Kidney epithelial cell (primary cell): ENCODE measurements at regions not wholly inside any gene's neighbourhood (a gene's known extent, or its start where the extent isn't known, plus 50 kb on each side); places are given as distances from the start of the nearest gene placed in this dataset.
"Not testable (repeated sequence)": the region's sequence is repeated elsewhere in the genome, so short reads cannot be mapped to it uniquely, and the experiment has no call there.

ENCODE experiments used
- DNase-seq: peaks from one replicate; pipeline ENCODE4 v3.0.0-alpha.2; 2010; ENCODE audit warnings: low read depth
- H3K27me3 ChIP-seq: 2 replicates; pipeline ENCODE4 v1.6.0; 2011; ENCODE audit warnings: low read length; ENCODE audit not compliant: control insufficient read depth, insufficient read depth
- H3K36me3 ChIP-seq: 2 replicates; pipeline ENCODE4 v1.5.1; 2011; ENCODE audit warnings: low read length; ENCODE audit not compliant: control insufficient read depth, insufficient read depth
- H3K4me3 ChIP-seq: 2 replicates; pipeline ENCODE4 v1.5.1; 2011; ENCODE audit warnings: low read depth, mild to moderate bottlenecking, control low read depth, low read length
- CTCF ChIP-seq: IDR thresholded peaks from 2 replicates; pipeline ENCODE4 v1.5.1; 2011; ENCODE audit warnings: mild to moderate bottlenecking, moderate library complexity, low read length, control low read depth, inconsistent platforms; ENCODE audit not compliant: insufficient read depth, poor library complexity, severe bottlenecking

DNA sequence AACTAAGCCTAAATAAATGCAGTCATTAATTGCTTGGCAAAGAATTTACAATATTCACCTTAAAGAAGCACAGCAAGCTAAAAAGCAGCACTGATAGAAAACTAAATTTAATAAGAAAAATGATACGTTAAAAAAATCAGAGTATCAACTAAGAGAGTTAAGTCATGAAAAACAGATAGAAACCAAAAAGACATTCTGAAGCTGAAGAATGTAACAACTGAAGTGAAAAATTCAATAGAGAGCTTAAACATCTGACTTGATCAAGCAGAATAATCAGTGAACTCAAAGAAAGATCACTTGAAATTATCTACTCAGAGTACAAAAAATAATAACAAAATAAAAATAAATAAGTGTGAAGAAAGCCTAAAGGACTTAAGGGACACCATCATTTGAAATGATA is 588.0 kb upstream of the HS3ST1 start:
- no peak for TF ChIP-seq CTCF
- no peak for DNase-seq

GRCh38 chr4:12005471-12005870 is 576.8 kb upstream of the HS3ST1 start:
- Histone ChIP-seq H3K27me3 (no peaks in the 10 kb centered on the region), H3K4me3 (no peak overlapping the region), H3K36me3 (no peaks in the 10 kb centered on the region)
- no peak for TF ChIP-seq CTCF
- DNase-seq, result no peak

More for the DNA sequence above, 588.0 kb upstream of the HS3ST1 start:
- Histone ChIP-seq H3K27me3 (no peaks in the 10 kb centered on the region), H3K4me3 (no peak overlapping the region), H3K36me3 (no peaks in the 10 kb centered on the region)

GRCh38 chr4:11996581-11996980 is 567.9 kb upstream of the HS3ST1 start:
- not testable (repeated sequence) for H3K27me3 ChIP-seq, H3K36me3 ChIP-seq, DNase-seq, H3K4me3 ChIP-seq

DNA sequence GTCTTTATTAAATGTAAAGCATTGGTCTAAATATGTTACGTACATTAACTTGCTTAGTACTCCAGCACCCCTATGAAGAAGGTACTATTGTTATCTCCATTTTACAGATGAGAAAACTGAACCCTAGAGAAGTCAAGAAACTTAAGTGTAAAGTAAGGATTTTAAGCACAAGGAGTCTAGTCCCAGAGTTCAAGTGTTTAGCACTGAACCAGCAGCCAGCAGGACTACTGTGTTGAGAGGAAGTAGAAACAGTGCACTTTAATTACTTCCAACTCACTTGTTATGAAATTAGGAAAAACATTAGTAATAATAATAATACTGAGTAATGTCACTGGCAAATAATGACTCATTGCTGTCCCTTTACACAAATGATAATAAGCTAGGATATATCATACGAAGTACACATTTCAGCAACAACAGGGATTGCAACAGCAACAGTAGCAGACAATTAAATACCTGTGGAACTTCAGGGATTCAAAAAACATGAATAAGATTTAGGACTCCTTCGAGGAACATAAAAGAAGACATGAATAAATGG is 548.1 kb upstream of the HS3ST1 start:
- DNase-seq, result no peak
- H3K4me3 ChIP-seq, result no peak overlapping the region
- no peaks in the 10 kb centered on the region for H3K27me3 ChIP-seq
- no peak for TF ChIP-seq CTCF
- H3K36me3 ChIP-seq, result no peaks in the 10 kb centered on the region

GRCh38 chr4:11973270-11973669 is 544.6 kb upstream of the HS3ST1 start:
- no peak for DNase-seq
- no peak for TF ChIP-seq CTCF
- Histone ChIP-seq H3K36me3 (no peaks in the 10 kb centered on the region), H3K4me3 (no peak overlapping the region), H3K27me3 (no peaks in the 10 kb centered on the region)

DNA sequence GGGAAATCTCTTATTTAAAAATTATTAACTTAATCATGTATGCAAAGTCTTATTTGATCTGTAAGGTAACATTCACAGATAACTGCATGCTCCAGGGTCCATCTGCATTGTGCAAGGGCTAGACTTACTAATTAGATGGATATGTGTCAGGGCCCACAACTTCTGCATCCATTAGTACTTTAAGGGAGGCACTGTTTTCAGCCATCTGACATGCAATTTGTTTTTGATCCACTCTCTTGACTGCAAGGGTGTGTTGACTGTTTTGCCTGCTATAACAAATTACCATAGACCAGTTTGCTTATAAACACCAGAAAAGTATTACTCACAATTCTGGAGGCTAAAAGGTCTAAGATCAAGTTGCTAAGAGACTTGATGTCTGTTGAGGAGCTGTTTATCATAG is 542.1 kb upstream of the HS3ST1 start:
- no peaks in the 10 kb centered on the region for H3K27me3 ChIP-seq
- H3K36me3 ChIP-seq, result no peaks in the 10 kb centered on the region
- no peak for TF ChIP-seq CTCF
- H3K4me3 ChIP-seq, result no peak overlapping the region
- no peak for DNase-seq
